Motor neuron (in vitro differentiated cells): ENCODE measurements at regions not wholly inside any gene's neighbourhood (a gene's known extent, or its start where the extent isn't known, plus 50 kb on each side); places are given as distances from the start of the nearest gene placed in this dataset.
"Not testable (repeated sequence)": the region's sequence is repeated elsewhere in the genome, so short reads cannot be mapped to it uniquely, and the experiment has no call there.

Source experiments
- ATAC-seq, 8 experiments: fragments of 200-7000 bp; cut with Tn5 transposase; replicated peaks in 6 of 8; 2 replicates each; pipeline ENCODE4 v1.8.0; 2021; ENCODE audit warnings: mild to moderate bottlenecking in 8 of 8, moderate library complexity in 8 of 8
- H3K27ac ChIP-seq, 2 donors: fragments of 250-450 bp; sonication (Bioruptor Pico); 2 replicates each; pipeline ENCODE4 v1.9.0; 2021; ENCODE audit warnings: antibody characterized with exemption in 2 of 2, mild to moderate bottlenecking in 2 of 2, moderate library complexity in 1 of 2
- H3K4me1 ChIP-seq, 2 donors: fragments of 250-450 bp; sonication (Bioruptor Pico); replicated peaks in 1 of 2; 2 replicates each; pipeline ENCODE4 v1.6.1; 2021; ENCODE audit warnings: antibody characterized with exemption in 2 of 2, mild to moderate bottlenecking in 2 of 2, moderate library complexity in 1 of 2
- H3K4me3 ChIP-seq, 5 donors: fragments of 250-450 bp; sonication (Bioruptor Pico); 2 replicates each; pipeline ENCODE4 v1.9.0; 2021; ENCODE audit warnings: antibody characterized with exemption in 5 of 5, mild to moderate bottlenecking in 5 of 5, moderate library complexity in 4 of 5
- WGBS, 10 experiments: fragments of 450-650 bp; shearing (Covaris generic); methylation state at CpG; one replicate each; pipeline ENCODE4 v1.0.0; 2022; 5-methylcytosine and 5-hydroxymethylcytosine counted together
- in situ Hi-C, 9 experiments: fragments of 400-800 bp; cut with MboI; loops; one replicate each; pipeline ENCODE4 v1.15.0; 2021; ENCODE audit warnings: low sequenced_read_pairs in 9 of 9, low pct_unique_long_range_greater_than_20kb in 2 of 9; ENCODE audit not compliant: unreplicated experiment in 9 of 9

DNA sequence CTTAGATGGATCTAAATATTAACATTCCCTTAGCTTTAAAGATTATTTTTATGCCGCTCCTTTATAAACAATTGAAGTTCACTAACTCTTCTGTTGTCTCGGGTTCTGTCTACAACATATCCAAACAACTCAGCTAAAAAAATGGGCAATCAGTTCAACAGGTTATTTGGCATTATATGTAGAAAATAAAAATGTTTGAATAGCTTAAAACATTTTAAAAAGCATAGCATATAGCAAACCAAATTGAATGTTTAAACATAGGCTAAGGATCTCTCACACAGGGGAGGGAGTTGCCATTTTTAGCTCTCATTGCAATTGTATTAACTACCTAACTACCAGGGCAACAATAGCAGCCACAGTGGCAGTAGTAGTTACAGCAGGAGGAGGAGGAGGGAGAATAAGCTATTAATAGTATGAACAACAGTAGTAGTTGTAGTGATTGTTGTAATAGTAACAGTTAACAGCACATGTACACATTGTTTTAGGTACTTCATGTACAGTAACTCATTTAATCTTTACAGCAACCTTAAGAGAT is 404.2 kb downstream of the KCNRG start:
- ATAC-seq: peak in 1 of 8 experiments; percentile 19
- H3K27ac ChIP-seq: no peak overlapping the region
- H3K4me3 ChIP-seq: no peak overlapping the region
- in situ Hi-C loops: no loop called here
- WGBS, 10 experiments: 57 to 100% (median 88%) methylated on average over 1 to 2 of the region's 2 CpGs; no CpG with 5 or more reads in 3 of the 10 experiments
- H3K4me1 ChIP-seq: peaks cover 9 to 12% of the 10 kb centered on the region in 2 donors

DNA sequence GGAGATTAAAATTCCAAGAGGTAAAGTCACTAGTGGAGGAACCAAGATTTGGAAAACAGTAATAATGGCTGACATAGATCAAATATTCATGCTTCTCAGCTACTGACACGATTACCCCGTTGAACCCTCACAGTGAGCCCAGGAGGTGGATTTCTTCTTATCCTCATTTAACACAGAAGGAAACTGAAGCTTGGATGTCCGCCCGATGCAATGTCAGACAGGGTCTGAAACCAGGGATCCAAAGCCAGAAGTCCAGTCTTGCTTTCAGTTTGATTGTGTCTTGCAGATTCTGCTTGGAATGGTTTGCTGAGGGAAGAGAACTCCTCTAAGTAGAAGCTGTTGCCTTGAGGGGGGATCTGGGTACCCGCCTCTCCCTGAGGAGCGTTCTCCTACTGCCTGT is 404.7 kb downstream of the KCNRG start:
- no peak overlapping the region for H3K4me3 ChIP-seq
- in situ Hi-C loops: no loop called here
- peaks cover 9 to 12% of the 10 kb centered on the region in 2 donors for H3K4me1 ChIP-seq
- 28 to 97% (median 87%) methylated on average over 2 to 6 of the region's 6 CpGs; no CpG with 5 or more reads in 3 of the 10 experiments for WGBS, 10 experiments
- no peak overlapping the region for H3K27ac ChIP-seq
- ATAC-seq: no peak

DNA sequence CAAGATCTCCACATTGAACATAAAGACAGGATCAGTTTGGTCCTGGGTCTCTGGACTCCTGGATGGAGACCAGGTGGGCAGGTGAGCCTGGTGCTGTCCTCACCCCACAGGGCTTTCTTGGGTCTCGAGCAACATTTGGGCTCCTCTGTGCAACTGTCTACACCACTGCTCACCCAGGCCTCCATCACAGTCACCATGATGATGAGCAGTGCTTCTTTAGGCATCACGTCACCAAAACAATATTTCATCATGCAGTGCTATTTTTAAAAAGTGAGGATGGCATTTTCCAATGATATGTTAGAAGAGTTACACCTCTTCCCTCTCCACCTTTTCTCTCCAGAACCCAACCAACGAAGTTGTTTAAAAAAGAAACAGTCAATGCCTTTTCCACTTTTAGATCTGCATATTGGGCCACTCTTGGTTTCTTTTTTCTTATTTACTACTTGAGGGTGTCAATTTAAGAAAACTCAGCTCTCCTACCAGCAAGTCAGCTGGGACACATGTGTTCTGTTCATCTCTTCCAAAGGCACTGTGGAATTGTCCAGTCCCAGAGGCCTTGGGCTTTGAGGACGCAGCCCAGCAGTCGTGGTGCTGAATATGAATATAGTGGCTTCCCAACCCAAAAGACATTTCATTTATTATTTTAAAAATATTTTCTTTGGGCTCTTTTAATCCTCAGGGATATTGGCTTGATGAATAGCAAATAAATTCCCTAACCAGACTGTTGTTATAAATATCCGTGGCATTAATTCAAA is 405.7 kb downstream of the KCNRG start:
- 10 to 100% (median 80%) methylated on average over 1 to 6 of the region's 6 CpGs; no CpG with 5 or more reads in 1 of the 10 experiments for WGBS, 10 experiments
- Histone ChIP-seq H3K4me3 (no peak overlapping the region), H3K27ac (no peak overlapping the region), H3K4me1 (peaks cover 9 to 12% of the 10 kb centered on the region in 2 donors)
- peak in 4 of 8 experiments; percentile 46 to 82 (median 58) for ATAC-seq
- in situ Hi-C loops: no loop called here

DNA sequence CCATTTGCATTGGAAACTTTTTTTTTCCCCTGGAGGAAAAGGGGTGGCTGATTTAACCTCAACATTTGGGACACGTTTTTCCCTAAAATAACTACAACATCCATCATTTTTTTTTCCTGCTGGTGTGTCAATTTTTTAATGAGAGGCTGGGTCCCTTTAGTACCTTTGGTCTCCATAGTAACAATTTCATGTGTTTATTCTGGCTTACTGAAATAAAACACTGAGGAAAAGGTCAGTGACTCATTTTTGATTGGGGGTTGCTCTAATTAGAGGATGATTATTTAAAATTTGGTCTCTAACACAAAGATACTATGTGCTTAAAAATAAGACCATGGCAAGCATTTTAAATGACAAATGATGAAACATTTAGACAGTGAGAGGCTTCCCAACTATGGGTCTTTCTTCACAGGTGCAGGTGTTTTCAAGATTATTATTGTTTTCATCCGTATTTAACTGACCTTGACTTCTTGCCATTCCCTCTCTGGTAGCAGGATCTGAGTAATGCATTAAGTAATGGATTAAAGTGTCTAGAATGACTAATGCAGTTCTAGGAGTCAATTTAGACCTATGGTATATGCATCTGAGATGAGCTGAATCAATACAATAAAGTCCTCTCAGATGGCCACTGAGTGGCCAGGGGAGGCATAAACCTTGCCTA is 406.4 kb downstream of the KCNRG start:
- WGBS, 10 experiments: 0 to 100% (median 25%) methylated on average over 1 to 2 of the region's 2 CpGs; no CpG with 5 or more reads in 1 of the 10 experiments
- in situ Hi-C loops: no loop called here
- Histone ChIP-seq H3K27ac (no peak overlapping the region), H3K4me1 (peaks cover 9 to 12% of the 10 kb centered on the region in 2 donors), H3K4me3 (no peak overlapping the region)
- ATAC-seq: peak; percentile 20 to 95 (median 56)

DNA sequence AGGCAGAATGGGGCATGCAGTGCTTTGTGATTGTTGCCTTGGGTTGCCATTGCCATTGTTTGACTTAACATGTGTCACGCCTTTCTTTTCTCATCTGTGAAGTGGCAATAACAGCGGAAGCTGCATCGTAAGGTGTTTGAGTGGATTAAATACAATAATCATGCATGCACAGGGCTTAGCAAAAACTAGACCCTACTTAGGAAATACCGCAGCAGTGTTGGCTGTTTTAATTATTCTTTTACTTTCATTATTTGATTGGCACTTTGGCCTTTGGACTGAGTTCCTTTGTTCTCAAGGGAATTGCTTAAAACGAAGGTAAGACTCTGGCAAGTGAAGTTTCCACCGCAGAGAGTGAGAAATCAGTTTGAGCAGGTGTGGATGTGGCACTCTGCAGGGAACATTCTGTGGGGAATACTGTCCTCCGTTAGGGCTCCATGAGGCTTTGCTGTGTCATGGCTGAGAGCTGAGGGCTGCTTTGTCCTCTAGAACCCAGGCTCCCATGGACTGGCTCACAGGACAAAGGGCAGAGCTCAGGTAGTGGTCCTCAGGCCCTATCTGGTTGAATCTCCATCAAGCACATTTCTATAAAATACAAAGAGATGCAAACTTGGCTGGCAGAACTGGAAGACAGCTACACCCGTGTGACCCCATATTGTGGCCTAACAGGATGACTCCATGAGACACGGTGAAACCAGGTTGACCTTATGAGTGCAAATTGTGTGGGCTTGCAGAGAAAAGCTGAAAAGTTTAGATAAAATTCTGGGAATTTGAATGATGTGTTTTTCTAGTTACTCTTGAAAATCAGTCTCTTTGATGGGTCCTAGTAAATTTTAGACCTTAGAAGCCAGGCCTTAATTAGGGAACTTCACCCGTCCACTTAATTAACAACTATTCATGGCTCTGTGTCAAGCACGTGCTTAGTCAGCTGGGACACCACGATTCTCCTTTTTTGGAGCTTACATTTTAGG is 407.2 kb downstream of the KCNRG start:
- H3K4me3 ChIP-seq: no peak overlapping the region
- ATAC-seq: no peak
- H3K27ac ChIP-seq: no peak overlapping the region
- 77 to 100% (median 93%) methylated on average over 2 to 11 of the region's 12 CpGs; no CpG with 5 or more reads in 1 of the 10 experiments for WGBS, 10 experiments
- in situ Hi-C loops: no loop called here
- peaks cover 9 to 12% of the 10 kb centered on the region in 2 donors for H3K4me1 ChIP-seq

DNA sequence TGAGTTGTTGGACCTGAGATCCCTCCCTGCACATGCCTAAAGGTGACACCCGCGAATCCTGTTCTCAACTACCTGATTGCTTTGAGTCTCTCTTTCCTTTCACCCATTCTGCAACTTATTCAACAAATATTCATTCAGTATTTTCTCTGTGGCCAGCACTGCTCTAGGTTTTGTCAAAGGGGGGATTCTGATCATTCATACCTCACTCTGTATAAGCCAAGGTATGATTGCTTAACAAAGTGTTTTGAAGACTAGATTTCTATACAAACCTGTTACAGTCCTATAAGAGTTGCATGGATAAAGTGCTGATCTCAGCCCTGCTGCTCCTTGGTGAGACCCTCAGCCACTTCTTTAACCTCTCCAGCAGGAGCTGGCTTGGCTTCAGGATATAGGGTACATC is 409.7 kb downstream of the KCNRG start:
- no peak for ATAC-seq
- in situ Hi-C loops: no loop called here
- H3K27ac ChIP-seq: no peak overlapping the region
- H3K4me1 ChIP-seq: peaks cover 9 to 12% of the 10 kb centered on the region in 2 donors
- H3K4me3 ChIP-seq: no peak overlapping the region
- 80 to 100% (median 93%) methylated on average over 1 to 2 of the region's 2 CpGs; no CpG with 5 or more reads in 7 of the 10 experiments for WGBS, 10 experiments

GRCh38 chr13:50425772-50426171 is 410.5 kb downstream of the KCNRG start:
- Histone ChIP-seq H3K4me1 (peaks cover 9 to 12% of the 10 kb centered on the region in 2 donors), H3K4me3 (no peak overlapping the region), H3K27ac (no peak overlapping the region)
- in situ Hi-C loops: no loop called here
- ATAC-seq: no peak

- in situ Hi-C loops: no loop called here
These were observed 411.7 kb downstream of the KCNRG start for GRCh38 chr13:50426927-50427326.

DNA sequence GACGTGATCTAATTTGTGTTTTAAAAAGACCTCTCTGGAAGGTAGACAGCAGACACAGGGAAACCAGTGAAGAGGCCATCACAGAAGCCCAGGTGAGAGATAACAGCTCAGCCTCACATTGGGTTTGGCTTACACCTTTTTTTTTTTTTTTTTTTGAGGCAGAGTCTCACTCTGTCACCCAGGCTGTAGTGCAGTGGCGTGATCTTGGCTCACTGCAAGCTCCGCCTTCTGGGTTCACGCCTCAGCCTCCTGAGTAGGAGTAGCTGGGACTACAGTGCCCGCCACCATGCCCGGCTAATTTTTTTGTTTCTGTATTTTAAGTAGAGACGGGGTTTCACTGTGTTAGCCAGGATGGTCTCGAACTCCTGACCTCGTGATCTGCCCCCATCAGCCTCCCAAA is 412.3 kb downstream of the KCNRG start:
- ATAC-seq, H3K4me3 ChIP-seq, in situ Hi-C loops, H3K4me1 ChIP-seq, H3K27ac ChIP-seq: not testable (repeated sequence)
- 60 to 100% (median 100%) methylated on average over 1 to 8 of the region's 9 CpGs; no CpG with 5 or more reads in 4 of the 10 experiments for WGBS, 10 experiments

More at GRCh38 chr13:50426927-50427326, 411.7 kb downstream of the KCNRG start:
- peaks cover under 1 to 2% of the 10 kb centered on the region in 2 donors for H3K4me1 ChIP-seq
- no peak overlapping the region for H3K4me3 ChIP-seq
- ATAC-seq: peak in 3 of 8 experiments; percentile 50 to 64 (median 56)
- no peak overlapping the region for H3K27ac ChIP-seq

GRCh38 chr13:50428183-50428877 is 413.1 kb downstream of the KCNRG start:
- no peaks in the 10 kb centered on the region for H3K4me1 ChIP-seq
- WGBS, 10 experiments: 14 to 100% (median 89%) methylated on average over 1 of the region's 1 CpG; no CpG with 5 or more reads in 1 of the 10 experiments
- in situ Hi-C loops: no loop called here
- ATAC-seq: no peak
- no peak overlapping the region for H3K27ac ChIP-seq
- no peak overlapping the region for H3K4me3 ChIP-seq

DNA sequence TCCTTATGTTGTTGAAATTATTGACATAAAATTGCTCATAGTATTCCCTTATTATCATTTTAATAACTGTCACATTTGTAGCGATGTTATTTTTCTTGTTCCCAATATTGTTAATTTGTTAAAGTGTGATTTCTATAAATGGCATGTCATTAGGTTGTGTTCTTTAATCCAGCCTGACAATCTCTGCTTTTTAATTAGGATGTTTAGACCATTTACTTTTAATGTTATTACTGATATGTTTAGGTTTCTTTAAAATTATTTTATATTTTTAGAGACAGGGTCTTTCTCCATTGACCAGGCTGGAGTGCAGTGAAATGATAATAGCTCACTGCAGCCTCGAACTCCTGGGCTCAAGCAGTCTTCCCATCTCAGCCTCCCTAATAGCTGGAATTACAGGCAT is 408.5 kb downstream of the DLEU7 start:
- H3K4me3 ChIP-seq: no peak overlapping the region
- H3K4me1 ChIP-seq: no peaks in the 10 kb centered on the region
- no peak overlapping the region for H3K27ac ChIP-seq
- 46 to 100% (median 95%) methylated on average over 1 to 2 of the region's 2 CpGs; no CpG with 5 or more reads in 1 of the 10 experiments for WGBS, 10 experiments
- no peak for ATAC-seq
- in situ Hi-C loops: no loop called here

GRCh38 chr13:50437252-50437651 is 406.2 kb downstream of the DLEU7 start:
- 63 to 100% (median 71%) methylated on average over 1 of the region's 1 CpG; no CpG with 5 or more reads in 5 of the 10 experiments for WGBS, 10 experiments
- no peak overlapping the region for H3K27ac ChIP-seq
- peak in 3 of 8 experiments; percentile 33 to 64 (median 53) for ATAC-seq
- H3K4me1 ChIP-seq: no peaks in the 10 kb centered on the region
- in situ Hi-C loops: no loop called here
- no peak overlapping the region for H3K4me3 ChIP-seq
